HG03558 (cell line): ENCODE measurements at regions not wholly inside any gene's neighbourhood (a gene's known extent, or its start where the extent isn't known, plus 50 kb on each side); places are given as distances from the start of the nearest gene placed in this dataset.

Experiments
- ATAC-seq: cut with Tn5 transposase; IDR thresholded peaks from one replicate; pipeline ENCODE4 v1.9.1; 2021; ENCODE audit warnings: moderate number of reproducible peaks; ENCODE audit not compliant: unreplicated experiment; ENCODE audit errors: extremely low read depth

DNA sequence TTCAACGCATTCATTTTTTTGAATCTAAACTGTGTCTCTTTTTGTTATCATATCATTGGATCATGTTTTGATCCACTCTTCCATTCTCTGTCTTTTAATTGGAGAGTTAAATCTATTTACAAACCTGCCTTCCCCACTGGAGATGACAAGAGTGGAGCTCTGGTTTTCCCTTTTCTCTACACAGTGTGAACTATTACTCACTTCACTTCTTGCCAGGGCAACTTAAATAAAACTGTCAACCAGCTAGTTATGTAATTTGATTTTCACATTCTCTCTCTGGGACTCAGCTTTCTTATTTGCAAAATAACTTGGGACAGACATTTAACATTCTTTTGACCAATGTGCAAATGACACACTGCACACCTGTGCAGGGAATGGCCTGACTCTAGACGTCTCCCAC is 230.8 kb upstream of the CST7 start:
- no peak for ATAC-seq

DNA sequence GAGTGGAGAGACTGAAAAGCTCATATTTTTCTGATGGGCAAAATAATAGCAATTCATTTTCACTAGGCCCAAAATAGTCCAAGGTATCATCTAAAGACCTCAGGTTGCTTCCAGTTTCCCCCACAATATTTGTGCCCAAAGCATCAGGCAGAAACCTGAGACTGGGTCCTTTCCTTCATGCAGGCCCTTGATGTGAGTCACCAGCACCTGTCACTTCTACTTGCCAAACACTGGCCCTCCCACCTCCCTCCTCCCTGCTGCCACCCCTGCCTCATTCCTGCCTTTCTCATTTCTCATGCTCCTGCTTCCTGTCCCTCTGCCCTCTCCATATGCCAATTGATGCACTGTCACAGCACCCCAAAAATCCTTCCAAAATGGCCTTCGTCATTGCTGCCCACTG is 230.4 kb upstream of the CST7 start:
- no peak for ATAC-seq

DNA sequence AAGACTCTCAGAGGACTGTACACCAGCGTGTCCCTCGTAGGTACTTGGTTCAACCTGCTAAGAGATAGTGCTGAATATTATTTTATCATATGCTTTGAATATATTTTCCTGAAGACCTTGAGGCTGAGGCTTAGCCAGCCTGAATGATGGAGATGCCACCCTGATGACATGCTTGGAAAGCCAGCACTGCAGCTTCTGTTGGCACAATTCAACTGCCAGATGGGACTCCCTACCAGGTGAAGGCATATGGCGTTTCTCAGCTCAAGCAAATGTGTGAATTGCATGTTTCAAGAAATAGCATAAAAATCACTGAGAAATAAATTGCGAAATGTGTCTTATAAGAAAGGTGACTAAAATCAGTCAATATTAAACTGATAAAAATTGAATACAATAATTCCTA is 228.1 kb upstream of the CST7 start:
- no peak for ATAC-seq

DNA sequence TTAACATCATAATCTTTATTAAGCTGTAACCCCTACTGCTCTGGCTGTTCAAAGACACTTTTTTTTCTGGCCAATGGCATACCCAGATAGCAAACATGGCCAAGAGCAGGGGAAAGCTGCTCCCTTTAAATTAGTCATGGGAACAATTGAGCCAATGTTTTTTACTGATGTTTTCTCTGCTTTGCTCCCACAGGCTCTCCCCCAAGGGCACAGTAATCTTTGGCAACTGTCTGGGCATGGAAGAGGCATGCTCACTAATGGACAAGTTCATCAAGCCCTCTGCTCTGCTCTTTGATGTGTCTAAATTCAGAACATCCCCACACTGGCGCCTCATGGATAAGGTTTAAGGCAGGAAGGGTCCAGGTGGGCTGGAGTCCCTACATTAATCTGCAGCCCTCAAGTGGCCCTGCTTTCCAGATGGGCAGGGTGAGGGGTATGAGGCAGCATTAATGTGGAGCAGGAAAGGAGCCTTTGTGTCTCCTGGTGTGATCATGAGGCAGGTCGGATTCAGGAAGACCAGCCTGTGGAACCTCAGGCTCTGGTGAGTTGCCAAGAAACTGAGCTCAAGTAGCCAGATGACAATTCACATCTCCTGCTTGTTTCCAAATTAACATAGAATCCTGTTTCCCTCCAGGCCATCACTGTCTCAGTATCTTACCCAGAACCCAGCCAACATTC is 227.0 kb upstream of the CST7 start:
- no peak for ATAC-seq

DNA sequence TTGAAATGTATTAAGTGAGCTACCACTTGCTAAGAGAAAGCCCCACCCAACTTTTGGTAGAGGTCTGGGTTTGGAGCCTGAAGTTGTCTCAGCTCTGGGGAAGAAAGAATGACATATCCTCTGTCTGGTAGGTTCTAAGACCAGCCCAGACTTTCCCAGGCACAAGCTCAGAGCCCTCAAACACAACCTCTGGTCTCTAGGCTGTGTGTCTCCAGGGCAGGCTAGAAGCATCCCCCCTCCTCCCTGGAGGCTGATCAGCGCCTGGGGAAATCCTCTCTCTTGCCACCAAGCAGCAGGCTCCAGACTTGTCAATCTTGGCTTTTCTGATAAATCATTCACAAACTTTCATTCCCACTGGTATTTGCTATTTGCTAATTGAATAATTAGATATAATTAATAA is 226.5 kb upstream of the CST7 start:
- ATAC-seq = no peak

DNA sequence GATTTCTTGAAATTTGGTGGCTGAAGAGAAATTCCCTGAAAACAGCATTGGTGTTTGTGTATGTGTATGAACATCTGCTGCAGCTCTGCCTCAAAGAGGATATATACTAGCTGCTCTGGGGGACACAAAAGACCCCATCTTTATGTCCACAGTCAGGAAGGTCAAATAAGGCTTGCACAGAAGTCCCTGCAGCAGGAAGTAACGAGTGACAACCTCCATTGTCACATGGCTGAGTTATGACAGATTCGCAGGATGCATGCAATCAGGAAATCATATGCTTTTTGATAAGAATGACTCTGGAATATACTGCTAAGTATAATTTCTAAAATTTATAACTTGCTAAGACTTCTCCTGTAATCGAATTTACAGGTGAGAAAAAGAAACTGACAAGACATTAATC is 225.9 kb upstream of the CST7 start:
- no peak for ATAC-seq

DNA sequence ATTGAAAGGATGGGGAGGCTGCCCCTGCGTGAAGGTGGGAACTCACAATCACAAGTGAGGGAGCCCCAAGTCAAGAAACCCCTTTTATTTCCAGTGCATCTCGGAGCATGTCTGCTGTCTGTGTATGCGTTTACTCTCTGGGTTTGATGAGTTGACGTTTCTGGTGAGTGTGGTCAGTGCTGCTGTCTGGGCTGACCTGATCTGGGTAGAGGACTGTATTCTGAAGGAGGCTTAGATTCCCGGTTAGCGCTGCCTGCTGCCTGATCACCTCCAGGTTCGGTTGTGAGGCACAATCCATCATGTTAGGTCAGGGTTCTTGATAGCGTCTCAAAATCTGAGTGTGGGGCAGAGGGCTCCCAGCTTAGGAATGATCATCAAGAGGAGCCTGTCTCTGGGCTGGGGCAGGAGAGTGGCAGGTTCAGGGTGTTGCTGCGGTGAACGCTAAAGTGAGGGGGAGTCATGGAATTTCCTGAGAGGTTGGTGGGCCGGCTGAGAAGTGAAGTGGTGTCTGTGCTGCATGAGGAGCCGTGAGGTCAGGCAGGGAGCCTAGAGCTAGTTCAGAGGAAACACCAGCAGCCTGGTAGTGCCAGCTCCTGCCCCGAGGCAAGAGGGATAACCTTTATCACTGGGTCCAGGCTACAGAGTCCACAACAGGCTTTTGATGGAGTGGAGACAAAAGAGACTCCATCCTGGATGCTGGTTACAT is 225.3 kb upstream of the CST7 start:
- ATAC-seq = no peak

DNA sequence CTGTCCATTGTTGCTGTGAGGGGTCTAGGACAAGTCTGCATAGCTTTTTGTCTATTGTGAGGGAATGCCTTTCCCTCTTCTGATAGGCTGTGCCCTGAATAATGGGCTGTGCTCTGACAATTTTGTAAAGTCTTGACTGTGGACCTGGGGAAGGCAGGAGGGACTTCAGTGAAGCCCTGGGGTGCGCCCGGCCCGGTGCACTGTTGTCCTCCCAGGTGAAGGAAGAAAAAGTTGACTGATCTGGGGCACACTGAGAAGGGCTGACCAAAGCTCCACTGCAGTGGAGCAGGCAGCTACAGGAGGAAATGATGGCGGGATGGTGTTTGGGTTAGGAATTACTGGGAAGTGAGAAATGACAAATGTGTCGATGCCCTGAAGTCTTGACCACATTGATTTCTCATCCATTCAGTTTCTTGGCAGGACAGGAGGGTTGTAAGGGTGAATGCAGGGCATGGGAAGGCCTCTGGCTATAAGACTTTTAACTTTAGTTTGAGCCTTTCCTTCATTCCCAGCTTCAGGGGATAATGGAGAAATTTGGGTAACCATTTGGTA is 224.0 kb upstream of the CST7 start:
- no peak for ATAC-seq

DNA sequence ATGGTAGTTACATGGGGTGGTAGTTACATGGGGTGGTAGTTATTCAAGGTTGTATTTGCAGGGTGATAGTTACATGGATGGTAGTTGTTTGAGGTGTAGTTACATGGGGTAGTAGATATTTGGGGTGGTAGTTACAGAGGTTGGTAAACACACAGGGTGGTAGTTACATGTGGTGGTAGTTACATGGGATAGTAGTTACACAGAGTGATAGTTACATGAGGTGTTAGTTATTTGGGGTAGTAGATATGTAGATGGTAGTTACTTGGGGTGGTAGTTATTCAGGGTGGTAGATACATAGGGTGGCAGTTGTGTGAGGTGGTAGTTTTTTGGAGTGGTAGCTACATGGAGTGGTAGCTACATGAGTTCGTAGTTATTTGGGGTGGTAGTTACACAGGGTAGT is 221.3 kb upstream of the CST7 start:
- ATAC-seq = no peak

DNA sequence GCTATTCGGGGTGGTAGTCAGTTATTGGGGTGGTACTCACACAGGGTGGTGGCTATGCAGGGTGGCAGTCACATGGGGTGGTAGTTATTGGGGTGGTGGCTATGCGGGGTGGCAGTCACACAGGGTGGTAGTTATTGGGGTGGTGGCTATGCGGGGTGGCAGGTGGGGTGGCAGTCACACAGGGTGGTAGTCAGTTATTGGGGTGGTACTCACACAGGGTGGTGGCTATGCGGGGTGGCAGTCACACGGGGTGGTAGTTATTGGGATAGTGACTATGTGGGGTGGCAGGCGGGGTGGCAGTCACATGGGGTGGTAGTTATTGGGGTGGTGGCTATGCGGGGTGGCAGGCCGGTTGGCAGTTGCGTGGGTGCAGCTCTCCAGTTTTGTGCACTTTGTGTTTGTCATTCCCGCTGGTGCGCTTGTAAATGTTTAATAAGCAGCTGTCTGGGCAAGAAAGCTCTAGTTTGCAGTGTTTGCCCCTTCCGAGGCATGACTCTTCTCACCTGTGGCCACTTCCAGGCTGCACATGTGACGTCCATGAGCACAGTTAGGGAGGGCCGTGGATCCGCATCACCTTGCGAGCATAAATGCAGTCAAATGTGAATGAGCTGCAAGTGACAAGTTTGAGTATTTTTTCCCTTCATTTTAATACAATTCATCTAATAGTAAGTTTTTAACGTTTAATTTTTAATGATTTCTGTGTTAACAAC is 219.0 kb upstream of the CST7 start:
- no peak for ATAC-seq

DNA sequence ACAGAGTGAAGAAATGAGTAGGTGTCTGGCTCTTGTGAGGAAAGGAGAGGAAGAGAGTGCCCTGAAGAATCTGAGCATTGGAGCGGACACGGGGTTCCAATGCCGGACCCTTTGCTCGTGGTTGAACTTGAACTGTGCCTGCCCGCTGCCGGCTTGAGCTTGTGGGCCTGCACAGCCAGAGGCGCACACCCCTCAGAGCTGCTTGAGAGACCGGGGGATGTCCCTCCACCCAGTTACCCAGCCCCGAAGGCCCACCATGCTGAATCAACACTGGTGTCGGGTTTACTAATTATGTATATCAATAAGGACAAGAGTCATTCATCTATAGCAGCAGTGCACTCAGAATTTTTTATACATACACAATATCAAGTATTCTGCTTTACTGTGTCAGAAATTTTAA is 218.3 kb upstream of the CST7 start:
- ATAC-seq = no peak

DNA sequence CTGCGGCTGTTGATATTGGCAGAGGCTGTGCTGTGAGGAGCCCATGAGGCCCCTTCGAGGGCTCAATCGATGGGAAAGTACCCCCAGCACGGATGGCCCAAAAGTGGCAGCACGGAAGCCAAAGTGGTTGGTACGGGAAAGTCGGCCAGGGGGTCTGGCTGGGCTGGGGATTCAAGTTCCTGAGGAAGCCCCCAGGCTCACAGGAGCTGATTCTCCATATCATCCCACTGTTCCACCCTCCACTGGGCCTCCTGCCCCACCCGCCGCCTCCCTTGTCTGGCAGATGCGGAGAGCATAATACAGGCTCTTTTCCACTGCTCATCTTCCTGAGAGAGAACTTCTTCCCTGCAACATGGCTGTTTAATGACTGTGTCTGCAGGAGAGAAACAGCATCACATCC is 217.8 kb upstream of the CST7 start:
- no peak for ATAC-seq

DNA sequence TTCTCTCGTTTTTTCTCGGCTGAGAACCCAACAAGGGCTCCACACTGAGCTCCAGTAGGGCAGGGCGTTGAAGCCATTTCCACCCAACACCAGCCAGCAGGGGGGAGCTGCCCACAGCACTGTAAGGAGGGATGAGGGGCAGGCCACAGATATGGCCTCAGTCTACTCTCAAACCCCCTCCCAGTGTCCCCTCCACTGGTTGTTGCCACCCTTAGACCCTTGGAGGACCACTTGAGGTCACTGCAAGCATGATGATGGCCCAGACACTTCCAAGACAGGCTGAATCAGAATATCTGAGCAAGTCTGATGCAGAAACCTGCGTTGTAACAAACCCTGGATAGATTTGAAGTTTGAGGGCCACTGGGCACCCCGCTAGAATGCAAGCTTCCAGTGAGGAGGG is 217.0 kb upstream of the CST7 start:
- ATAC-seq = no peak

DNA sequence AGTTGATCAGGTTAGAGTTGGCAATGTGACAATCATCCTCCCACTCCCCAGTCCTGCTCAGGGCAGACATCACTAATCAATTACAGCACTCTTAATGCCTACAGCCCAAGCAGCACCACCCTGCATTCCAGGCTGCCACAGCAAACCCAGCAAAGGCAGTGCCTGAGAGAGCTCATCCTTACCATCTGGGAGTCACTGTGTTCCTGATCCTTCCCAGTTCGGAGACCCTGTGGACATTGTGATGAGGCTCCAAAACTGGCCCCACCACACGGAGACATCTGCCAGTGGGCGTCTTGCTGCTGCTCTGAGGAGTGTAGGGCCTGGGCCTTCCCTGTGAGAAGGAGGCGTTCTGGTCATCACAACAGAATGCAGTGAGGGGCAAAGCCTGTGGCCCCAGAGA is 216.5 kb upstream of the CST7 start:
- no peak for ATAC-seq

DNA sequence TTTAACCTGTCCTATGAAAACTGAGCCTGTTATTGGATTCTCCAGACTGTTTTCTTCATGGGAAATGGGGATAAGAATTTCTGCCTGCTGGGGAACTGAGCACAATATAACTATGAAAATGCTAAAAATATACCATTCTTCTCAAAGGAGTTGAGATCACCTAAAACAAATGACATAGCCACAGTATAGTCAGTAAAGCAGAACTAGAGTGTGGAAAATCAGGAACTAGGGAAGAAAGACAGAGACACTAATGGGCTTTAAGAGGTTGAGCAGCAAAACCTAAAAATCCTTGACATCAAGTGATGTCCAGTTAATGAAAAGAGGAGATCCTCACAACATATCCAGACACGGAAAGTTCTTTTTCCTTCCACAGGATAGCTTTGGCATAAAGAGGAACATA is 215.7 kb upstream of the CST7 start:
- no peak for ATAC-seq

DNA sequence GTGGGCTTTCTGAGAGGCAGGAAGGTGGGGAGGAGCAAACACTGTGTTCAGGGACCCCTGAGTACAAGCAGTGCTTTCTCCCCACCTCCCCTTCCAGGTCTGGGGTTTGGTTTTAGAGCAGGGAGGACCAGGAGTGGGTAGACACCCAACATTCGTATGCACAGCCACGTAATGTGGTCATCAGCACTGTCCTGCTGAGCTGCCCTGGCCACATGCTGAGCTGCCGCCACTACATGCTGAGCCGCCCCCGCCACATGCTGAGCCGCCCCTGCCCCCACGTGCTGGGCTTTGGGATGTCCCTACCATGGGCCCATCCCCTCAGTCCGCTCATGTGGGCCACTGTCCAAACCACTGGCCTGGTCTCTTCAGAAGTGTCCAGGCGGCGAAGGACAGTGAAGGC is 214.9 kb upstream of the CST7 start:
- ATAC-seq = no peak

DNA sequence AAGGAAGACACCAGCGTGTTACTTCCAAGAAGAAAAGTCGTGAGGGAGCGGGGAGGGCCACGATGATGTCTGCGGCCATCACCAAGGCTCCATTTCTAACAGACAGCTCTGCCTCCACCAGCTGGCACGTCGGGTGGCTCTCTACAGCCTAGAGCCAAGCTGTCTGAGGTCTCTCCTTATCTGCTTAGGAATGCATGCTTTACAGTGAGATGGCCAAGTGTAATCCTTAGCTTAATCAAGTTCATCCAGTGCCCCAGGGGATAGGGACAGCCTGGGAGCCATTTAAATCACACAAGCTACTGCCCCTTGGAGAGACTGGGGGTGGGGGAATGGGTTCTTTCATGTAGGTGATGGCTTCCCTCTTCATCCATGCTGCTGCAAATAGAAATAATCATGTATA is 213.8 kb upstream of the CST7 start:
- no peak for ATAC-seq

DNA sequence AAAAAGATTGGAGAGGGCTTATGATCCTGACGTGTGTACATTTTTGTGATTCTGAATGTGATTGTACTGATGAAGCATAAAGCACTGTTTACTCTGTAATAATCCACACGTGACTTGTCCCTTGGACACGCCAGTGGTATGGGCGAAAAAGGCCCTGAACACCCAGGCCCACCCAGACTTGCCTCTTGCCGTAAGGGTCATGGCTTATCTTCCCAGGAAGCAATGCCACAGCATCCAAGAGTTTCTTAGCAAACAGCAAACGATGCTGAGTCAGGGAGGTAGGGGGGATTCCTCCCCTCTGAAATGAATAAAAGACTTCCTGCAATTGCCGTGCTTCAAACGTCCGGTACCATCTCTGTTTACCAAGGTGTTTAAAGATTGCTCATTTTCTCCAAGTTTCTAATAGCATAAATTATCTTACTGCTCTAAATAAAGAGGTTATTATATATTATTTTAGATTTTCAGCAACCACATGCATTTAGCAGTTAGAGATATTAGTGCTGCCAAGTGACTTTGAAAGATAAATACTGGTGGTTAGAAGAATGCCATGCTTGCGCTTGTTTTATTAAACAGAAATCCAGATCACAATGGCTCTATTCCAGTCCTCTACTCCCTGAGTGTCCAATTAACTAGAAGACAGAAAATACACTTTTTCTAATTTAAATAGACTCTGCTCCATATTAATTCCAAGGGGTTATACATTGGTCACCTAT is 212.8 kb upstream of the CST7 start:
- ATAC-seq = no peak

DNA sequence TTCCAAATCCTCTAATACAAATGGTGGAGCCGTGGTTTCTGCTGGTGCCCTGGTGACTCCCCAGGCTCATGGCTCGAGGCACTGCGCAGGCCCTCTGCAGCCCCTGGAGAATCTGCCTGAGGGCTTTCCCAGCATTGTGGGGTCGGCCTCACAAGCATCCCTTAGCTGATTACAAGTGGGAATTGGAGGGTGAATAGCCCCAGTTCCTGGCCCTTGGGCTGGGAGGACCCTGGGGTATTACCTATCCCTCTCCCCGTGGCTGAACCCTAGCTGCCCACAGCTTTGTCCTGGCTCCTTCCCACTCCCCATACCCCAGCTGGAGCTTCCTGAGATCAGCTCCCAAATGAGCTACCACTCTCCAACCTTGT is 212.2 kb upstream of the CST7 start:
- no peak for ATAC-seq

DNA sequence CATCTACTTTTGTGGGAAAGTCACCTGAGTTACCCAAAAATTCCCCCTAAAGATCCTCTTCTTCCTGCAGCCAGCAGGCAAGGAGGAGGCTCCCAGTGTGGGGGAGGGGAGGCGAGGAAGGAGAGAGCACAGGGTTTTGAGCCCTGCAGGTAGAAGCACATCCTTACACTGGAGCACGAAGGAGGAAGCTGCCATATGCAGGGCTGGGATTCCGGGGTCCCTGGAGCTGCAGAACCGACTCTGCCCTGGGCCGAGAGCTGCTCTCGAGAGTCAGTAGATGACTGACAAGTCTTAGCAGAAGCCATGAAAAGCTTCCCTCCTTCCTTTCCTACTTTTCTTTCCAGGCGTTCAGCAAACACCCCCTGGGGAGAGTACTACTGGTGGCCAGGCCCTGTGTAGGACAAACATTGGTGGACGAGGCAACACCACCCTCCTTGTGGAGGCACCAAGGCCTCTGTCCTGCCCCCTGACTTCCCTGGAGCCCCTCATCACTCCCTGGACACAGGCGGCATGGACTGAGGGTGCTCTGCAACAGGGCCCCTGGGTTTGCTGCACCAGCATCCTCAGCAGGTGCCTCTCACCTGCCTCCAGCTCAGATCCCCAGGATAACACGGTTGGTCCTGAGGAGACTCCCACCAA is 211.7 kb upstream of the CST7 start:
- ATAC-seq = no peak
